DOHH2 (cell line): ENCODE measurements at regions not wholly inside any gene's neighbourhood (a gene's known extent, or its start where the extent isn't known, plus 50 kb on each side); places are given as distances from the start of the nearest gene placed in this dataset.

Experiments
- H3F3A ChIP-seq: fragments of 200-600 bp; sonication (generic), shearing (Covaris generic); 2 replicates; pipeline ENCODE4 v1.6.0; 2016; ENCODE audit warnings: antibody characterized with exemption, mild to moderate bottlenecking; ENCODE audit not compliant: control insufficient read depth, insufficient read depth
- H3K27ac ChIP-seq: fragments of 200-600 bp; sonication (generic); 2 replicates; pipeline ENCODE4 v1.5.1; 2014; ENCODE audit warnings: low read depth, mild to moderate bottlenecking, low read length, moderate library complexity
- H3K27me3 ChIP-seq: fragments of 200-600 bp; sonication (generic); 2 replicates; pipeline ENCODE4 v1.6.1; 2014; ENCODE audit warnings: mild to moderate bottlenecking, low read length, mixed read lengths; ENCODE audit not compliant: control insufficient read depth
- H3K36me3 ChIP-seq: fragments of 200-600 bp; sonication (generic); 2 replicates; pipeline ENCODE4 v1.6.1; 2014; ENCODE audit warnings: mild to moderate bottlenecking, low read length, moderate library complexity, mixed read lengths; ENCODE audit not compliant: control insufficient read depth
- H3K4me1 ChIP-seq: fragments of 200-600 bp; sonication (generic); 2 replicates; pipeline ENCODE4 v1.6.1; 2014; ENCODE audit warnings: mild to moderate bottlenecking, low read length, mixed read lengths; ENCODE audit not compliant: control insufficient read depth
- H3K4me2 ChIP-seq: fragments of 200-600 bp; sonication (generic); 2 replicates; pipeline ENCODE4 v1.6.0; 2014; ENCODE audit warnings: mild to moderate bottlenecking, low read length, moderate library complexity
- H3K4me3 ChIP-seq: fragments of 200-600 bp; sonication (generic); 2 replicates; pipeline ENCODE4 v1.5.1; 2014; ENCODE audit warnings: mild to moderate bottlenecking, low read length, mixed read lengths
- H3K79me2 ChIP-seq: fragments of 200-600 bp; sonication (generic); 2 replicates; pipeline ENCODE4 v1.6.1; 2014; ENCODE audit warnings: mild to moderate bottlenecking, low read length, mixed read lengths; ENCODE audit not compliant: control insufficient read depth
- H3K9me2 ChIP-seq: fragments of 200-600 bp; sonication (generic); replicated peaks from 2 replicates; pipeline ENCODE4 v1.6.1; 2014; ENCODE audit warnings: mild to moderate bottlenecking, low read length, mixed read lengths; ENCODE audit not compliant: control insufficient read depth
- H3K9me3 ChIP-seq: fragments of 200-600 bp; sonication (generic); 2 replicates; pipeline ENCODE4 v1.6.1; 2014; ENCODE audit warnings: antibody characterized with exemption, low read length, mixed read lengths; ENCODE audit not compliant: control insufficient read depth, insufficient read depth
- H4K20me1 ChIP-seq: fragments of 200-600 bp; sonication (generic); 2 replicates; pipeline ENCODE4 v1.6.0; 2014; ENCODE audit warnings: low read depth, mild to moderate bottlenecking, antibody characterized with exemption, low read length, moderate library complexity; ENCODE audit not compliant: control insufficient read depth, insufficient read depth
- CTCF ChIP-seq: fragments of 200-600 bp; sonication (generic); IDR thresholded peaks from one replicate; pipeline ENCODE4 v1.5.1; 2014; ENCODE audit warnings: antibody characterized with exemption, mild to moderate bottlenecking, low read depth, low read length; ENCODE audit not compliant: poor library complexity, severe bottlenecking
- EZH2phosphoT487 ChIP-seq: fragments of 200-600 bp; sonication (generic); IDR thresholded peaks from 2 replicates; pipeline ENCODE4 v1.6.1; 2017; ENCODE audit warnings: borderline replicate concordance, mild to moderate bottlenecking, antibody characterized with exemption, low read length, moderate library complexity, mixed read lengths

- Histone ChIP-seq H3K9me3 (no peaks in the 10 kb centered on the region), H3F3A (no peaks in the 10 kb centered on the region), H4K20me1 (no peaks in the 10 kb centered on the region), H3K79me2 (no peaks in the 10 kb centered on the region), H3K4me2 (no peak overlapping the region), H3K4me1 (no peaks in the 10 kb centered on the region), H3K4me3 (no peak overlapping the region), H3K27me3 (no peaks in the 10 kb centered on the region), H3K27ac (no peak overlapping the region), H3K36me3 (no peaks in the 10 kb centered on the region), H3K9me2 (no peaks in the 10 kb centered on the region)
- no peak for TF ChIP-seq CTCF
- no peak for TF ChIP-seq EZH2phosphoT487
These were observed 126.9 kb upstream of the OSMR start for GRCh38 chr5:38718771-38719391.

- H3K27ac ChIP-seq, result no peak overlapping the region
- H4K20me1 ChIP-seq, result no peaks in the 10 kb centered on the region
- H3K4me1 ChIP-seq, result no peaks in the 10 kb centered on the region
- H3K9me3 ChIP-seq, result no peaks in the 10 kb centered on the region
- no peaks in the 10 kb centered on the region for H3K36me3 ChIP-seq
- H3K4me2 ChIP-seq, result no peak overlapping the region
- no peaks in the 10 kb centered on the region for H3K79me2 ChIP-seq
- TF ChIP-seq EZH2phosphoT487, result no peak
- TF ChIP-seq CTCF, result no peak
- no peaks in the 10 kb centered on the region for H3F3A ChIP-seq
- no peaks in the 10 kb centered on the region for H3K9me2 ChIP-seq
- no peaks in the 10 kb centered on the region for H3K27me3 ChIP-seq
- no peak overlapping the region for H3K4me3 ChIP-seq
These were observed 126.4 kb upstream of the OSMR start for GRCh38 chr5:38719403-38719802.

- Histone ChIP-seq H3K36me3 (no peaks in the 10 kb centered on the region), H3K9me2 (no peaks in the 10 kb centered on the region), H4K20me1 (no peaks in the 10 kb centered on the region), H3F3A (no peaks in the 10 kb centered on the region), H3K9me3 (no peaks in the 10 kb centered on the region), H3K4me1 (no peaks in the 10 kb centered on the region), H3K27ac (no peak overlapping the region), H3K4me2 (no peak overlapping the region), H3K27me3 (no peaks in the 10 kb centered on the region), H3K79me2 (no peaks in the 10 kb centered on the region), H3K4me3 (no peak overlapping the region)
- TF ChIP-seq EZH2phosphoT487, result no peak
- TF ChIP-seq CTCF, result no peak
These were observed 125.9 kb upstream of the OSMR start for GRCh38 chr5:38719916-38720315.
